ENCODE measurements at regions not wholly inside any gene's neighbourhood (a gene's known extent, or its start where the extent isn't known, plus 50 kb on each side); places are given as distances from the start of the nearest gene placed in this dataset.

- no peak for DNase-seq
- no peak for TF ChIP-seq CTCF (IDR thresholded peaks at IDR 0.05; ENCODE audit: borderline replicate concordance)
- intact Hi-C loops (cut with micrococcal nuclease): no loop called here
These were observed 136.5 kb upstream of the HS6ST1 start for GRCh38 chr2:128454980-128455720.

GRCh38 chr2:128455721-128456050 lies 137.0 kb upstream of the HS6ST1 start:
- no peak for TF ChIP-seq CTCF (IDR thresholded peaks at IDR 0.05; ENCODE audit: borderline replicate concordance)
- intact Hi-C loops (cut with micrococcal nuclease): no loop called here
- peaks cover 8% of the 10 kb centered on the region for H3K27me3 ChIP-seq (ENCODE audit: low read depth)

More at GRCh38 chr2:128454980-128455720, 136.5 kb upstream of the HS6ST1 start:
- H3K36me3 ChIP-seq: no peaks in the 10 kb centered on the region
- no peaks in the 10 kb centered on the region for H3K9me3 ChIP-seq (replicated peaks)
- no peak overlapping the region for H3K4me3 ChIP-seq
- no peaks in the 10 kb centered on the region for H3K4me1 ChIP-seq
- H3K27ac ChIP-seq (replicated peaks): no peak overlapping the region
- peaks cover 8% of the 10 kb centered on the region for H3K27me3 ChIP-seq (ENCODE audit: low read depth)

GRCh38 chr2:128456281-128456680 lies 137.6 kb upstream of the HS6ST1 start:
- Histone ChIP-seq H3K9me3 (replicated peaks) (peaks cover 11% of the 10 kb centered on the region), H3K27me3 (ENCODE audit: low read depth) (peaks cover 8% of the 10 kb centered on the region), H3K36me3 (no peaks in the 10 kb centered on the region), H3K27ac (replicated peaks) (no peak overlapping the region), H3K4me1 (no peaks in the 10 kb centered on the region), H3K4me3 (no peak overlapping the region)
- TF ChIP-seq CTCF (IDR thresholded peaks at IDR 0.05; ENCODE audit: borderline replicate concordance): no peak
- no peak for DNase-seq
- intact Hi-C loops (cut with micrococcal nuclease): no loop called here

More at GRCh38 chr2:128455721-128456050, 137.0 kb upstream of the HS6ST1 start:
- peaks cover 5% of the 10 kb centered on the region for H3K9me3 ChIP-seq (replicated peaks)
- no peaks in the 10 kb centered on the region for H3K36me3 ChIP-seq
- H3K4me3 ChIP-seq: no peak overlapping the region
- no peak overlapping the region for H3K27ac ChIP-seq (replicated peaks)
- no peaks in the 10 kb centered on the region for H3K4me1 ChIP-seq
- no peak for DNase-seq

GRCh38 chr2:128457006-128457604 lies 138.4 kb upstream of the HS6ST1 start:
- H3K27ac ChIP-seq (replicated peaks): no peak overlapping the region
- intact Hi-C loops (cut with micrococcal nuclease): no loop called here
- peaks cover 8% of the 10 kb centered on the region for H3K27me3 ChIP-seq (ENCODE audit: low read depth)
- H3K36me3 ChIP-seq: no peaks in the 10 kb centered on the region
- peaks cover 13% of the 10 kb centered on the region for H3K9me3 ChIP-seq (replicated peaks)
- no peak for TF ChIP-seq CTCF (IDR thresholded peaks at IDR 0.05; ENCODE audit: borderline replicate concordance)
- H3K4me3 ChIP-seq: no peak overlapping the region
- no peaks in the 10 kb centered on the region for H3K4me1 ChIP-seq
- no peak for DNase-seq

GRCh38 chr2:128457716-128458115 lies 139.0 kb upstream of the HS6ST1 start:
- Histone ChIP-seq H3K4me3 (no peak overlapping the region), H3K27ac (replicated peaks) (no peak overlapping the region), H3K36me3 (no peaks in the 10 kb centered on the region), H3K27me3 (ENCODE audit: low read depth) (peaks cover 5% of the 10 kb centered on the region), H3K4me1 (no peaks in the 10 kb centered on the region), H3K9me3 (replicated peaks) (peaks cover 13% of the 10 kb centered on the region)
- intact Hi-C loops (cut with micrococcal nuclease): no loop called here
- DNase-seq: no peak
- TF ChIP-seq CTCF (IDR thresholded peaks at IDR 0.05; ENCODE audit: borderline replicate concordance): no peak

Measured in left ventricle myocardium inferior (tissue), 1 donor.